Mesendoderm (in vitro differentiated cells): ENCODE measurements at regions not wholly inside any gene's neighbourhood (a gene's known extent, or its start where the extent isn't known, plus 50 kb on each side); places are given as distances from the start of the nearest gene placed in this dataset.

Source experiments
- DNase-seq: peaks from one replicate; pipeline ENCODE4 v3.0.0; 2013
- H2AK5ac ChIP-seq: 2 replicates; pipeline ENCODE4 v1.6.1; 2013; ENCODE audit warnings: low read length, inconsistent platforms
- H2BK120ac ChIP-seq: 2 replicates; pipeline ENCODE4 v1.6.1; 2013; ENCODE audit warnings: low read depth, mild to moderate bottlenecking, low read length, moderate library complexity, mixed read lengths
- H2BK15ac ChIP-seq: replicated peaks from 2 replicates; pipeline ENCODE4 v1.6.1; 2013; ENCODE audit warnings: low read depth, mild to moderate bottlenecking, moderate library complexity
- H2BK5ac ChIP-seq: 2 replicates; pipeline ENCODE4 v1.6.1; 2013; ENCODE audit warnings: low read length, inconsistent platforms
- H3K18ac ChIP-seq: 2 replicates; pipeline ENCODE4 v1.6.1; 2013; ENCODE audit warnings: mild to moderate bottlenecking, low read length, mixed read lengths
- H3K23ac ChIP-seq: one replicate; pipeline ENCODE4 v1.6.1; 2013; ENCODE audit warnings: low read length
- H3K27ac ChIP-seq: 2 replicates; pipeline ENCODE4 v1.5.1; 2013; ENCODE audit warnings: low read depth, mild to moderate bottlenecking, inconsistent platforms, low read length, moderate library complexity
- H3K27me3 ChIP-seq: 2 replicates; pipeline ENCODE4 v1.6.1; 2013; ENCODE audit warnings: low read length, control low read depth, mild to moderate bottlenecking, inconsistent platforms; ENCODE audit not compliant: insufficient read depth, poor library complexity
- H3K36me3 ChIP-seq: 2 replicates; pipeline ENCODE4 v1.6.1; 2013; ENCODE audit warnings: low read length, inconsistent platforms; ENCODE audit not compliant: control insufficient read depth, insufficient read depth
- H3K4ac ChIP-seq: one replicate; pipeline ENCODE4 v1.6.1; 2013; ENCODE audit warnings: low read depth, mild to moderate bottlenecking, low read length, moderate library complexity
- H3K4me1 ChIP-seq: 2 replicates; pipeline ENCODE4 v1.6.1; 2013; ENCODE audit warnings: low read depth, low read length, inconsistent platforms; ENCODE audit not compliant: control insufficient read depth
- H3K4me2 ChIP-seq: 2 replicates; pipeline ENCODE4 v1.6.1; 2013; ENCODE audit warnings: low read length
- H3K4me3 ChIP-seq: 2 replicates; pipeline ENCODE4 v1.5.1; 2013; ENCODE audit warnings: mild to moderate bottlenecking, low read length
- H3K56ac ChIP-seq: one replicate; pipeline ENCODE4 v1.6.1; 2013; ENCODE audit warnings: low read length
- H3K79me1 ChIP-seq: 2 replicates; pipeline ENCODE4 v1.6.1; 2013; ENCODE audit warnings: low read length, inconsistent platforms
- H3K79me2 ChIP-seq: 2 replicates; pipeline ENCODE4 v1.6.1; 2013; ENCODE audit warnings: mild to moderate bottlenecking, low read length; ENCODE audit not compliant: control insufficient read depth, insufficient read depth
- H3K9ac ChIP-seq: 2 replicates; pipeline ENCODE4 v1.6.1; 2013; ENCODE audit warnings: low read length, inconsistent platforms
- H4K5ac ChIP-seq: one replicate; pipeline ENCODE4 v1.6.1; 2013; ENCODE audit warnings: low read length
- H4K8ac ChIP-seq: one replicate; pipeline ENCODE4 v1.6.1; 2013; ENCODE audit warnings: low read depth, mild to moderate bottlenecking, control low read depth, low read length, moderate library complexity
- WGBS: extraction: QIAGEN DNeasy Blood & Tissue Kit; methylation state at CpG from one replicate; pipeline ENCODE4 v1.1.7; 2013; ENCODE audit warnings: low lambda C conversion rate, missing lambda C conversion rate; ENCODE audit not compliant: insufficient coverage; ENCODE audit errors: extremely low coverage; 5-methylcytosine and 5-hydroxymethylcytosine counted together

GRCh38 chr2:193847130-193847529 is 1652.4 kb upstream of the TMEFF2 start:
- no peak overlapping the region for H3K23ac ChIP-seq
- no CpG with 5 or more reads among the region's 3 CpGs for WGBS
- H3K27ac ChIP-seq = no peak overlapping the region
- no peaks in the 10 kb centered on the region for H3K27me3 ChIP-seq
- H2BK5ac ChIP-seq = no peak overlapping the region
- H4K8ac ChIP-seq = no peak overlapping the region
- no peaks in the 10 kb centered on the region for H3K79me2 ChIP-seq
- no peak overlapping the region for H2BK120ac ChIP-seq
- H4K5ac ChIP-seq = no peak overlapping the region
- H3K36me3 ChIP-seq = no peaks in the 10 kb centered on the region
- no peaks in the 10 kb centered on the region for H3K4me1 ChIP-seq
- no peaks in the 10 kb centered on the region for H3K79me1 ChIP-seq
- H3K56ac ChIP-seq = no peak overlapping the region
- no peak overlapping the region for H3K9ac ChIP-seq
- no peak overlapping the region for H3K18ac ChIP-seq
- no peak overlapping the region for H3K4ac ChIP-seq
- H2AK5ac ChIP-seq = no peak overlapping the region
- H3K4me3 ChIP-seq = no peak overlapping the region
- H3K4me2 ChIP-seq = no peak overlapping the region
- H2BK15ac ChIP-seq = no peak overlapping the region
- no peak for DNase-seq

GRCh38 chr2:193845604-193846003 is 1650.9 kb upstream of the TMEFF2 start:
- Histone ChIP-seq H4K5ac (no peak overlapping the region), H3K4me1 (no peaks in the 10 kb centered on the region), H2BK15ac (no peak overlapping the region), H3K4ac (no peak overlapping the region), H2AK5ac (no peak overlapping the region), H3K79me1 (no peaks in the 10 kb centered on the region), H3K56ac (no peak overlapping the region), H3K27me3 (no peaks in the 10 kb centered on the region), H4K8ac (no peak overlapping the region), H2BK5ac (no peak overlapping the region), H3K9ac (no peak overlapping the region), H3K36me3 (no peaks in the 10 kb centered on the region), H3K4me2 (no peak overlapping the region), H3K18ac (no peak overlapping the region), H2BK120ac (no peak overlapping the region), H3K79me2 (no peaks in the 10 kb centered on the region), H3K4me3 (no peak overlapping the region), H3K23ac (no peak overlapping the region), H3K27ac (no peak overlapping the region)
- DNase-seq = no peak
- WGBS = no CpG with 5 or more reads among the region's 1 CpG

GRCh38 chr2:193843675-193844074 is 1648.9 kb upstream of the TMEFF2 start:
- Histone ChIP-seq H3K27ac (no peak overlapping the region), H3K4ac (no peak overlapping the region), H3K4me3 (no peak overlapping the region), H2BK120ac (no peak overlapping the region), H3K79me2 (no peaks in the 10 kb centered on the region), H4K8ac (no peak overlapping the region), H3K56ac (no peak overlapping the region), H3K4me2 (no peak overlapping the region), H2BK5ac (no peak overlapping the region), H3K18ac (no peak overlapping the region), H3K9ac (no peak overlapping the region), H3K4me1 (no peaks in the 10 kb centered on the region), H3K23ac (no peak overlapping the region), H3K36me3 (no peaks in the 10 kb centered on the region), H2BK15ac (no peak overlapping the region), H3K79me1 (no peaks in the 10 kb centered on the region), H4K5ac (no peak overlapping the region), H3K27me3 (no peaks in the 10 kb centered on the region), H2AK5ac (no peak overlapping the region)
- no CpG with 5 or more reads among the region's 3 CpGs for WGBS
- no peak for DNase-seq

GRCh38 chr2:193841384-193842150 is 1646.8 kb upstream of the TMEFF2 start:
- Histone ChIP-seq H3K9ac (no peak overlapping the region), H2BK15ac (no peak overlapping the region), H3K4me1 (no peaks in the 10 kb centered on the region), H3K36me3 (no peaks in the 10 kb centered on the region), H3K56ac (no peak overlapping the region), H3K4me3 (no peak overlapping the region), H4K5ac (no peak overlapping the region), H3K79me2 (no peaks in the 10 kb centered on the region), H3K27me3 (no peaks in the 10 kb centered on the region), H2BK5ac (no peak overlapping the region), H3K4me2 (no peak overlapping the region), H3K23ac (no peak overlapping the region), H4K8ac (no peak overlapping the region), H3K27ac (no peak overlapping the region), H3K18ac (no peak overlapping the region), H3K4ac (no peak overlapping the region), H2AK5ac (no peak overlapping the region), H2BK120ac (no peak overlapping the region), H3K79me1 (no peaks in the 10 kb centered on the region)
- no CpG with 5 or more reads among the region's 3 CpGs for WGBS
- peak; percentile 11 for DNase-seq

- H3K9ac ChIP-seq = no peak overlapping the region
Measured at GRCh38 chr2:193837111-193837738, 1642.5 kb upstream of the TMEFF2 start.

More at GRCh38 chr2:193837111-193837738, 1642.5 kb upstream of the TMEFF2 start:
- Histone ChIP-seq H3K27me3 (no peaks in the 10 kb centered on the region), H3K23ac (no peak overlapping the region), H4K8ac (no peak overlapping the region), H2BK120ac (no peak overlapping the region), H3K36me3 (no peaks in the 10 kb centered on the region), H3K4me1 (no peaks in the 10 kb centered on the region), H3K79me1 (no peaks in the 10 kb centered on the region), H3K27ac (no peak overlapping the region), H2BK5ac (no peak overlapping the region), H4K5ac (no peak overlapping the region), H3K79me2 (no peaks in the 10 kb centered on the region), H3K18ac (no peak overlapping the region), H2BK15ac (no peak overlapping the region), H3K4me2 (no peak overlapping the region), H3K4me3 (no peak overlapping the region), H3K4ac (no peak overlapping the region), H3K56ac (no peak overlapping the region), H2AK5ac (no peak overlapping the region)
- DNase-seq = no peak
